Common myeloid progenitor, CD34-positive (primary cell): ENCODE measurements at regions not wholly inside any gene's neighbourhood (a gene's known extent, or its start where the extent isn't known, plus 50 kb on each side); places are given as distances from the start of the nearest gene placed in this dataset.
"Not testable (repeated sequence)": the region's sequence is repeated elsewhere in the genome, so short reads cannot be mapped to it uniquely, and the experiment has no call there.

Experiments used
- CTCF ChIA-PET: fragments of 350-600 bp; sonication (Branson Sonifier 250); formaldehyde crosslinking; loops from one replicate; lab custom pipeline; 2021; ENCODE audit warnings: antibody characterized with exemption; lab: Charles Lee
- POLR2A ChIA-PET: fragments of 350-600 bp; sonication (Branson Sonifier 250); formaldehyde crosslinking; loops from one replicate; lab custom pipeline; 2021; ENCODE audit warnings: antibody characterized with exemption; lab: Charles Lee
- DNase-seq, 3 donors: peaks; one replicate each; pipeline versions ENCODE4 v3.0.0 to v3.0.0-alpha.2; 2013
- H3K27ac ChIP-seq, 2 experiments: 1 replicate in 1 of 2; 2 replicates in 1 of 2; pipeline ENCODE4 v1.7.0; 2013; ENCODE audit warnings: inconsistent platforms in 2 of 2, low read length in 2 of 2, mild to moderate bottlenecking in 2 of 2, low read depth in 1 of 2, moderate library complexity in 1 of 2; ENCODE audit not compliant: severe bottlenecking in 2 of 2, insufficient read depth in 1 of 2, poor library complexity in 1 of 2
- H3K27me3 ChIP-seq, 5 experiments: replicated peaks in 2 of 5; 1 replicate in 3 of 5; 2 replicates in 2 of 5; pipeline versions ENCODE4 v1.6.1 to v1.7.0; 2013; ENCODE audit warnings: low read length in 4 of 5, mild to moderate bottlenecking in 2 of 5, moderate library complexity in 2 of 5, inconsistent platforms in 1 of 5; ENCODE audit not compliant: insufficient read depth in 5 of 5, control insufficient read depth in 4 of 5
- H3K36me3 ChIP-seq, 4 experiments: 1 replicate in 2 of 4; 2 replicates in 2 of 4; pipeline versions ENCODE4 v1.6.1 to v1.7.0; 2013; ENCODE audit warnings: low read length in 3 of 4, control low read depth in 1 of 4, mild to moderate bottlenecking in 1 of 4; ENCODE audit not compliant: control insufficient read depth in 4 of 4, insufficient read depth in 4 of 4
- H3K4me1 ChIP-seq, 4 experiments: 1 replicate in 3 of 4; 2 replicates in 1 of 4; pipeline versions ENCODE4 v1.6.1 to v1.7.1; 2013; ENCODE audit warnings: low read length in 3 of 4, mild to moderate bottlenecking in 3 of 4, control low read depth in 1 of 4, inconsistent platforms in 1 of 4, moderate library complexity in 1 of 4; ENCODE audit not compliant: control insufficient read depth in 4 of 4, insufficient read depth in 4 of 4; ENCODE audit errors: control extremely low read depth in 1 of 4
- H3K4me3 ChIP-seq, 7 experiments: 1 replicate in 4 of 7; 2 replicates in 3 of 7; pipeline versions ENCODE4 v1.5.1 to v1.7.0; 2013; ENCODE audit warnings: mild to moderate bottlenecking in 7 of 7, low read length in 6 of 7, moderate library complexity in 6 of 7, inconsistent platforms in 2 of 7, low read depth in 2 of 7, control low read depth in 1 of 7; ENCODE audit not compliant: insufficient read depth in 4 of 7, control insufficient read depth in 1 of 7; ENCODE audit errors: extremely low read depth in 1 of 7
- H3K9me3 ChIP-seq, 5 experiments: 1 replicate in 4 of 5; 2 replicates in 1 of 5; pipeline versions ENCODE4 v1.6.1 to v1.7.1; 2013; ENCODE audit warnings: low read length in 4 of 5, mild to moderate bottlenecking in 2 of 5, inconsistent platforms in 1 of 5, low read depth in 1 of 5, moderate library complexity in 1 of 5; ENCODE audit not compliant: control insufficient read depth in 4 of 5, insufficient read depth in 2 of 5; ENCODE audit errors: control extremely low read depth in 1 of 5
- WGBS: methylation state at CpG from one replicate; pipeline ENCODE4 v1.1.5; 2013; ENCODE audit not compliant: insufficient coverage; 5-methylcytosine and 5-hydroxymethylcytosine counted together

DNA sequence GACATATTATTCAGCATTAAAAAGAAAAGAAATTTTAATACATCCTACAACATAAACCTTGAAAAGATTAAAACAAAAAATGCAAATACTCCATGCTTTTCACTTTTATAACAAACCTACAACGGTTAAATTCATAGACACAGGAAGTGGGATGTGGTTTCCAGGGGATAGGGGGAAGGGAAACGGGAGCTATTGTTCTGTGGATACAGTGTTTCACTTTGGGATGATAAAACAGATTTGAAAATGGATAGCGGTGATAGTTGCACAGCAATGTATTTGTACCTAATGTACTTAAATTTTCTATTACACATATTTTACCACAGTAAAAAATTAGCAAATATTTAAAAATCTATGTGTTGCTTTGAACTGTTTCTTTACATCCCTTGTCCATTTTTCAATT lies 368.0 kb downstream of the CDY2B start:
- H3K27me3 ChIP-seq, H3K36me3 ChIP-seq, H3K9me3 ChIP-seq, H3K27ac ChIP-seq, POLR2A ChIA-PET, CTCF ChIA-PET, DNase-seq, H3K4me1 ChIP-seq, H3K4me3 ChIP-seq: not testable (repeated sequence)
- WGBS: no CpG with 5 or more reads among the region's 3 CpGs

DNA sequence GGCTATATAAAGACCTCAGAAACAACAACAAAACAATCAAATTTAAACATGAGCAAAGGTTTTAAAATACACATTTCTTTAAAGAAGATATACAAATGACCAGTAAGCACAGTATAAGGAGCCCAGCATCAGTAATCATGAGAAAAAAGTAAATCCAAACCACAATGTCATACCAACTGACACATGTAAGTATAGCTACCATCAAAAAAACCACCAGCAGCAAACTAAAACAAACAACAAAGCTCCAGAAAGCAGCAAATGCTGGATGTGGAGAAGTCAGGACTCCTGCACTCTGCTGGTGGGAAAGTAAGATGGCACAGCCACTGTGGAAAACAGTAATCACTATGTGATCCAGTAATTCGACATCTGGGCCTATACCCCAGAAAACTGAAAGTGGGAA lies 368.5 kb downstream of the CDY2B start:
- DNase-seq, H3K27ac ChIP-seq, POLR2A ChIA-PET, H3K4me1 ChIP-seq, H3K9me3 ChIP-seq, H3K4me3 ChIP-seq, H3K27me3 ChIP-seq, CTCF ChIA-PET, H3K36me3 ChIP-seq: not testable (repeated sequence)
- WGBS: no CpG with 5 or more reads among the region's 1 CpG

DNA sequence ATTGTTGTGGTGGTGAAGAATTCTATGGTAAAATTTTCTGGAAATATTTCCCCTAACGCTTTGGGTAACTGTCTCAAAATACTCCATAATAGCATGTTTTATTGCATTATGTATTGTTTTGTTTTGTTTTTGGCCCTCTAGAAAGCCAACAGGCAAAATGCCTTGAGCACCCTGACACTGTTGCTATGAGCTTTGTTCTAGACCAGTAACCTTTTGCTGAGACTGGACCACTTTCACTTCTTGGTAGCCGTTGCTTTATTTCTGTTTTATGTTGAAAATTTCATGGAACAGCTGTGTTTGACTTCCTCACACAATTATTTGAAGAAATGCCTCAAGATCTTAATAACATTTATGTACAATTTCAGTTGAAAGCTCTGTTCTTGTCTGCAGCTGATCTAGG lies 374.2 kb downstream of the CDY2B start:
- CTCF ChIA-PET, H3K36me3 ChIP-seq, H3K27ac ChIP-seq, H3K27me3 ChIP-seq, DNase-seq, H3K4me1 ChIP-seq, H3K4me3 ChIP-seq, POLR2A ChIA-PET, H3K9me3 ChIP-seq: not testable (repeated sequence)
- no CpG with 5 or more reads among the region's 2 CpGs for WGBS

DNA sequence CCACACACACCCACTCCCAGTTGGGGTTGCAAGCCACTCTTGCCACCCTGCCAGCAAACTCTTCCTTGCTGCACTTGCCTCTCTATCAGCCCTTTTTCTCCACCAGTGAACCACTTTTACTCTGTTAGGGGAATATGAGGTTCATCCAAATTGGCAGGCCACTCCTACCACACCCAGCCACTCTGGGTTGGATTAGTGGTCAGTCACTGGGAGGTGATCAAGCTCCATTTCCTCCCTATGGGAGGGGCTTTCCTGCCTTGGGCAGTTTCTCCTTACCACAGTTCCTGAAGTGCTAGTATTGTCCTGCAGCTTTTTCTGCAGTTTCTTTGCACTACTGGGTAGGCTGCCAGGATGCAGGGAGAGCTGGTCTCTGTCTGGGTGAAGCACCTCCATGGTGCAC lies 395.3 kb downstream of the CDY2B start:
- H3K36me3 ChIP-seq, H3K4me3 ChIP-seq, H3K9me3 ChIP-seq, H3K4me1 ChIP-seq, POLR2A ChIA-PET, H3K27ac ChIP-seq, CTCF ChIA-PET, DNase-seq, H3K27me3 ChIP-seq: not testable (repeated sequence)

DNA sequence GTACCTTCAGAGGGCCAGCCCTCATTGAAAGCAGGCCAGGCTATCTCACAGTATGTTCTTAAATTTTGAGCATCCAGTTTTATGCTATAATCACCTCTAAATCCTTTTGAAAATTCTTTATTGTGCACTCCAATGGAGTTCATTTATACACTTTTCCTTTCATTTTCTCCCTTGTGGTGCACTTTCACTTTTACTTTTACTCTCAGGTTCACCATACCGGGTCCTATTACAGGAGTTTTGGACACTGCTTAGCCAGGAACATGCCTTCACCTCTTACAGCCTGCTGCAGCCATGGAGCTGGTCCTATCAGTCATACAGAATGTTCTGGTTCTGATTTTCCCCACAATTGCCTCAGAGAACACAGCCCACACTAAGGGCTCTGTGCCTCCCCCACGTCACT lies 395.9 kb downstream of the CDY2B start:
- H3K36me3 ChIP-seq, H3K27me3 ChIP-seq, H3K4me1 ChIP-seq, H3K4me3 ChIP-seq, DNase-seq, H3K27ac ChIP-seq, POLR2A ChIA-PET, CTCF ChIA-PET, H3K9me3 ChIP-seq: not testable (repeated sequence)
- no CpG with 5 or more reads among the region's 2 CpGs for WGBS

DNA sequence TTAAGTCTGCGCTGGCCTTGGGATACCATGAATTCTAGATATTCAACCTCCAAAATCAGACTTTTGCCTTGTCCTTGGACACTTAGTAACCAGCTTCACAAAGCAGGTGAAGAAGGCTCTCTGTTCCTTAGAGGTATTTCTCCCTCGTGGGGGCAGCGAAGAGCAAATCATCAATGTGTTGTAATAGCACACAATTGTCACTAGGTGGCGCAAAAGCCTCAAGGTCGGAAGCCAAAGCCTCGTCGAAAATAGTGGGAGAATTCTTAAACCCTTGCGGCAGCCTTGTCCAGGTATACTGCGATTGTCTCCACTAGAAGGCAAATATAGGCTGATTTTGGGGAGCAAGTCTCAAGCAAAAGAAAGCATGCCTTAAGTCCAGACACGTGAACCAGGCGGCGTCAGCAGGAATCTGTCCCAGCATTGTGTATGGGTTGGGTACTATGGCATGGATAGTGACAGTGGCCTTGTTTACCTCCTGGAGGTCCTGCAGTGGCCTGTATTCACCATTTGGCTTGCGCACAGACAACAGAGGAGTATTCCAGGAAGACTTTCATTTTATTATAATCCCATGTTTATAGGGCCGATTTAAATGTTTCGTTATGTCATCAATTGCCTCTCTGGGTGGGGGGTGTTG lies 398.5 kb downstream of the CDY2B start:
- CTCF ChIA-PET, H3K4me1 ChIP-seq, H3K9me3 ChIP-seq, H3K4me3 ChIP-seq, H3K27ac ChIP-seq, H3K36me3 ChIP-seq, POLR2A ChIA-PET, H3K27me3 ChIP-seq, DNase-seq: not testable (repeated sequence)
- no CpG with 5 or more reads among the region's 15 CpGs for WGBS

DNA sequence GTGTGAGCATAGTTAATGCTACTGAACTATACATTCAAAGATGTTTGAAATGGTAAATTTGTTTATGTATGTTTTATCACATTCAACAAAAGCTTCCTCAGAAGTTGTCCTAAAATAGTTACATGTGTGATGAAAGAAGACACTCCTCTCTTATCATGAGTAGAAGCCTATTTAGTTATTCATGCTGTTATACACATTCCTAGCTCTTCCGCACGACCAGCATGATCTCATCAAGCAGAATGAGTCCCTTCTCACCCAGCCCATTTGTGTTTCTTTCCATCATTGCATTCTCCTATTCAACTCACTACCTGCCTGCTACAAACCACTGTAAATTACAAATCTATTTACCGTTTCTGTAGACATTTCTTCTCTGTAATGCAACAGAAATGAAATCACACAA lies 408.0 kb downstream of the CDY2B start:
- CTCF ChIA-PET, DNase-seq, H3K27me3 ChIP-seq, H3K9me3 ChIP-seq, H3K36me3 ChIP-seq, H3K4me1 ChIP-seq, H3K4me3 ChIP-seq, H3K27ac ChIP-seq, POLR2A ChIA-PET: not testable (repeated sequence)
- no CpG with 5 or more reads among the region's 3 CpGs for WGBS
